ENCODE measurements at regions not wholly inside any gene's neighbourhood (a gene's known extent, or its start where the extent isn't known, plus 50 kb on each side); places are given as distances from the start of the nearest gene placed in this dataset.

GRCh38 chr16:77555126-77555525, 120.3 kb upstream of the ADAMTS18 start:
- DNase-seq = no peak

GRCh38 chr16:77555791-77556190, 121.0 kb upstream of the ADAMTS18 start:
- DNase-seq = no peak

- DNase-seq = no peak
Observed at GRCh38 chr16:77556201-77556873, 121.5 kb upstream of the ADAMTS18 start.

- no peak for DNase-seq
Observed at GRCh38 chr16:77557385-77557784, 122.6 kb upstream of the ADAMTS18 start.

GRCh38 chr16:77558786-77559185, 124.0 kb upstream of the ADAMTS18 start:
- no peak for DNase-seq

GRCh38 chr16:77562497-77562896, 127.7 kb upstream of the ADAMTS18 start:
- DNase-seq = no peak

- DNase-seq = no peak
Observed at GRCh38 chr16:77564791-77565390, 130.1 kb upstream of the ADAMTS18 start.

- DNase-seq = no peak
Observed at GRCh38 chr16:77569406-77569805, 134.6 kb upstream of the ADAMTS18 start.

- no peak for DNase-seq
Observed at GRCh38 chr16:77570574-77570973, 135.7 kb upstream of the ADAMTS18 start.

GRCh38 chr16:77571115-77571862, 136.5 kb upstream of the ADAMTS18 start:
- no peak for DNase-seq

- DNase-seq = no peak
Observed at GRCh38 chr16:77574867-77575624, 140.2 kb upstream of the ADAMTS18 start.

GRCh38 chr16:77579351-77579891, 142.9 kb upstream of the NUDT7 start:
- no peak for DNase-seq

GRCh38 chr16:77581706-77582105, 140.6 kb upstream of the NUDT7 start:
- DNase-seq = no peak

- peak in 1 of 2 donors; percentile 32 for DNase-seq
Observed at GRCh38 chr16:77584205-77584859, 138.0 kb upstream of the NUDT7 start.

- no peak for DNase-seq
Observed at GRCh38 chr16:77585379-77586251, 136.7 kb upstream of the NUDT7 start.

GRCh38 chr16:77588389-77588788, 133.9 kb upstream of the NUDT7 start:
- no peak for DNase-seq

- DNase-seq = no peak
Observed at GRCh38 chr16:77589071-77589765, 133.1 kb upstream of the NUDT7 start.

- DNase-seq = no peak
Observed at GRCh38 chr16:77590707-77591106, 131.6 kb upstream of the NUDT7 start.

- DNase-seq = no peak
Observed at GRCh38 chr16:77591347-77591746, 131.0 kb upstream of the NUDT7 start.

- DNase-seq = no peak
Observed at GRCh38 chr16:77592021-77592420, 130.3 kb upstream of the NUDT7 start.

- DNase-seq = no peak
Observed at GRCh38 chr16:77594057-77594456, 128.3 kb upstream of the NUDT7 start.
